ENCODE measurements at regions not wholly inside any gene's neighbourhood (a gene's known extent, or its start where the extent isn't known, plus 50 kb on each side); places are given as distances from the start of the nearest gene placed in this dataset.

DNA sequence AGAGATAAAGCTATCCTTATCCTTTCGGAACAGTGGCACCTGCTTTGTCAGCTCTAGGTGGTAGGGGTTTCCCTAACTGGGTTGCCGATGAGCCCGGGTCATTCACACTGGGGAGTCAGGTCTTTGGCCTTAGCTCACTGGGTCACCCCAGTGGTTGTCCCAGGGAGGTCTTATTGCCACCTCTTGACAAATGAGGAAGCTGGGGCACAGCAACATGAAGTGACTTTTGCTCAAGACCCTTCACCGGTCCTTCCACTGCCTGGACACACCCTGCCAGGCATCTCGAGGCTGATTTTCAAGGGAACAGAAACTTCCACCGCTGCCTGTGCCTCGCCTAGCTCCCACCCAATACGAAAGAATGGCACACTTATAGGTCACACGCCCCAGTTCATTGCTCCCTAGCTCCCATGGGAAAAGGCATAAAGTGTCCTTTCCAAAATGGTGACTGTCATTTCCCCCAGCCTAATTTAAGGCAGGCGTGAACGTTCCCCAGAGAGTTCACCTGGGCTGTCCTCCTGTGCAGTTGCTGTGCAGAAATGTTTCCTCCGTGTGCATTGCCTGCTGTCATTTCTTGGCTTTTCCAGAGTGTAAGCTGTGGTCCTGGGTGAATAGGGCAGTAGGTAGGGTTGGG is 156.1 kb upstream of the CCND2 start:
- TF ChIP-seq POLR2AphosphoS5 (IDR thresholded peaks at IDR 0.05; ENCODE audit: low read length) (peak; percentile 37; the same call in 1 of the 2 replicates), NRF1 (conservative IDR thresholded peaks at IDR 0.05; ENCODE audit: low read depth, low read length) (no peak), BCL11A (IDR thresholded peaks at IDR 0.05; ENCODE audit: low read depth, low read length) (no peak), EZH2 (IDR thresholded peaks at IDR 0.05; ENCODE audit: borderline replicate concordance, control insufficient read depth, low read depth, low read length) (no peak), SIN3A (IDR thresholded peaks at IDR 0.05; ENCODE audit: low read depth, low read length) (no peak), EP300 (IDR thresholded peaks at IDR 0.05; ENCODE audit: borderline replicate concordance in 1 of 2, control insufficient read depth in 1 of 2, low read depth in 2 of 2, low read length in 2 of 2) (peak in 1 of 2 experiments; percentile 38; a peak in 1 of 4 replicates), CREM (IDR thresholded peaks at IDR 0.05; ENCODE audit: low read depth) (no peak), TAF1 (IDR thresholded peaks at IDR 0.05; ENCODE audit: borderline replicate concordance, low read depth, low read length) (no peak)
- TF ChIP-seq, protein P1, sequence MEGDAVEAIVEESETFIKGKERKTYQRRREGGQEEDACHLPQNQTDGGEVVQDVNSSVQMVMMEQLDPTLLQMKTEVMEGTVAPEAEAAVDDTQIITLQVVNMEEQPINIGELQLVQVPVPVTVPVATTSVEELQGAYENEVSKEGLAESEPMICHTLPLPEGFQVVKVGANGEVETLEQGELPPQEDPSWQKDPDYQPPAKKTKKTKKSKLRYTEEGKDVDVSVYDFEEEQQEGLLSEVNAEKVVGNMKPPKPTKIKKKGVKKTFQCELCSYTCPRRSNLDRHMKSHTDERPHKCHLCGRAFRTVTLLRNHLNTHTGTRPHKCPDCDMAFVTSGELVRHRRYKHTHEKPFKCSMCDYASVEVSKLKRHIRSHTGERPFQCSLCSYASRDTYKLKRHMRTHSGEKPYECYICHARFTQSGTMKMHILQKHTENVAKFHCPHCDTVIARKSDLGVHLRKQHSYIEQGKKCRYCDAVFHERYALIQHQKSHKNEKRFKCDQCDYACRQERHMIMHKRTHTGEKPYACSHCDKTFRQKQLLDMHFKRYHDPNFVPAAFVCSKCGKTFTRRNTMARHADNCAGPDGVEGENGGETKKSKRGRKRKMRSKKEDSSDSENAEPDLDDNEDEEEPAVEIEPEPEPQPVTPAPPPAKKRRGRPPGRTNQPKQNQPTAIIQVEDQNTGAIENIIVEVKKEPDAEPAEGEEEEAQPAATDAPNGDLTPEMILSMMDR (IDR thresholded peaks at IDR 0.05 in 2 of 3, conservative IDR thresholded peaks at IDR 0.05 in 1 of 3; ENCODE audit: control insufficient read depth in 2 of 3, extremely low read depth in 1 of 3, insufficient read depth in 1 of 3, low read depth in 3 of 3, low read length in 3 of 3): peak in 2 of 3 experiments; percentile 12 to 21; a peak in 1 of 6 replicates
